Lower lobe of right lung (tissue), 2 donors: ENCODE measurements at regions not wholly inside any gene's neighbourhood (a gene's known extent, or its start where the extent isn't known, plus 50 kb on each side); places are given as distances from the start of the nearest gene placed in this dataset.
A peak's percentile ranks its signal among the peaks of the same experiment; 100 is the strongest.

Experiments
- ATAC-seq, 2 donors: fragments of 200-7000 bp; cut with Tn5 transposase; one replicate each; pipeline ENCODE4 v1.9.1; 2020 to 2022; ENCODE audit warnings: mild to moderate bottlenecking in 2 of 2, moderate library complexity in 2 of 2
- DNase-seq: peaks from one replicate; pipeline ENCODE4 v3.0.0-alpha.2; 2020
- H3K27ac ChIP-seq: fragments of 200-600 bp; one replicate; pipeline ENCODE4 v1.8.0; 2022
- H3K27me3 ChIP-seq: fragments of 200-600 bp; one replicate; pipeline ENCODE4 v1.8.0; 2022; ENCODE audit warnings: low read depth
- H3K36me3 ChIP-seq: fragments of 200-600 bp; one replicate; pipeline ENCODE4 v1.8.0; 2022; ENCODE audit warnings: mild to moderate bottlenecking
- H3K4me1 ChIP-seq: fragments of 200-600 bp; one replicate; pipeline ENCODE4 v1.8.0; 2022
- H3K4me3 ChIP-seq: fragments of 200-600 bp; one replicate; pipeline ENCODE4 v1.8.0; 2022; ENCODE audit warnings: mild to moderate bottlenecking
- H3K9me3 ChIP-seq: fragments of 200-600 bp; one replicate; pipeline ENCODE4 v1.8.0; 2022
- intact Hi-C: fragments of 100-400 bp; cut with DNase I; formaldehyde crosslinking; loops from one replicate; pipeline ENCODE4 v1.11.0; 2022
- TF ChIP-seq, protein P1 (sequence below): fragments of 200-600 bp; IDR thresholded peaks from one replicate; pipeline ENCODE4 v1.8.0; 2022; ENCODE audit warnings: antibody characterized with exemption, mild to moderate bottlenecking
- donor health status: DM: no; HTN: yes; CAD: no; lungs with severe emphysema.

- Histone ChIP-seq H3K27ac (no peak overlapping the region), H3K4me1 (peaks cover 30% of the 10 kb centered on the region), H3K36me3 (no peaks in the 10 kb centered on the region), H3K4me3 (no peak overlapping the region), H3K9me3 (no peaks in the 10 kb centered on the region), H3K27me3 (no peaks in the 10 kb centered on the region)
- ATAC-seq (no peak), DNase-seq (no peak)
- TF ChIP-seq, protein P1, sequence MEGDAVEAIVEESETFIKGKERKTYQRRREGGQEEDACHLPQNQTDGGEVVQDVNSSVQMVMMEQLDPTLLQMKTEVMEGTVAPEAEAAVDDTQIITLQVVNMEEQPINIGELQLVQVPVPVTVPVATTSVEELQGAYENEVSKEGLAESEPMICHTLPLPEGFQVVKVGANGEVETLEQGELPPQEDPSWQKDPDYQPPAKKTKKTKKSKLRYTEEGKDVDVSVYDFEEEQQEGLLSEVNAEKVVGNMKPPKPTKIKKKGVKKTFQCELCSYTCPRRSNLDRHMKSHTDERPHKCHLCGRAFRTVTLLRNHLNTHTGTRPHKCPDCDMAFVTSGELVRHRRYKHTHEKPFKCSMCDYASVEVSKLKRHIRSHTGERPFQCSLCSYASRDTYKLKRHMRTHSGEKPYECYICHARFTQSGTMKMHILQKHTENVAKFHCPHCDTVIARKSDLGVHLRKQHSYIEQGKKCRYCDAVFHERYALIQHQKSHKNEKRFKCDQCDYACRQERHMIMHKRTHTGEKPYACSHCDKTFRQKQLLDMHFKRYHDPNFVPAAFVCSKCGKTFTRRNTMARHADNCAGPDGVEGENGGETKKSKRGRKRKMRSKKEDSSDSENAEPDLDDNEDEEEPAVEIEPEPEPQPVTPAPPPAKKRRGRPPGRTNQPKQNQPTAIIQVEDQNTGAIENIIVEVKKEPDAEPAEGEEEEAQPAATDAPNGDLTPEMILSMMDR: no peak
- intact Hi-C loops: no loop called here
Measured at GRCh38 chr5:56569076-56569475, 246.3 kb upstream of the MAP3K1 start.

GRCh38 chr5:56567278-56567677, 248.1 kb upstream of the MAP3K1 start:
- Histone ChIP-seq H3K4me3 (no peak overlapping the region), H3K27ac (no peak overlapping the region), H3K27me3 (no peaks in the 10 kb centered on the region), H3K9me3 (no peaks in the 10 kb centered on the region), H3K36me3 (no peaks in the 10 kb centered on the region), H3K4me1 (peaks cover 30% of the 10 kb centered on the region)
- TF ChIP-seq, protein P1: no peak
- ATAC-seq (no peak), DNase-seq (no peak)
- intact Hi-C loops: no loop called here

- Histone ChIP-seq H3K9me3 (no peaks in the 10 kb centered on the region), H3K27me3 (no peaks in the 10 kb centered on the region), H3K4me3 (no peak overlapping the region), H3K36me3 (no peaks in the 10 kb centered on the region), H3K4me1 (peaks cover 30% of the 10 kb centered on the region), H3K27ac (no peak overlapping the region)
- TF ChIP-seq, protein P1: no peak
- DNase-seq (no peak), ATAC-seq (no peak)
- intact Hi-C loops: no loop called here
Measured at GRCh38 chr5:56566374-56567249, 248.7 kb upstream of the MAP3K1 start.

DNA sequence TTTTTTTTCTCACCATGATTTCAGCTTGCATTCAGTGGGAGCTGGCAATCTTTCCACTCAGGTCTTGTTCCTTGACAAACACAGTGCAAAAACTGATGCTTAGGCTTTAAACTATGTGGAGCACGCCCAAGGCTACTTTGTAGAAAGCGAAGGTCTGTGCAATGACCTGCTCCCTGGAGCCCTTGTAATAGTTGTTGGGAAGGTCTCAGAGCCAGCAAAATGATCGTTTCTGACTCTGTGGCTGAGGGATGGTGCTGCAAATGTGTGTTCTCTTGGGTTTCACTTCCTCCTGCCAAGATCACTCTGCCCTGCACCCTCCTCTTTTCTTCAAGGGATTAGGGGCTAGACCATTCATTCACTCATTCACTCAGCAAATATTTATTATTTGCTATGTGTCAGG, 249.7 kb upstream of the MAP3K1 start:
- H3K4me3 ChIP-seq: no peak overlapping the region
- no peaks in the 10 kb centered on the region for H3K27me3 ChIP-seq
- H3K9me3 ChIP-seq: no peaks in the 10 kb centered on the region
- DNase-seq (no peak), ATAC-seq (peak; percentile 69 to 71)
- TF ChIP-seq, protein P1: no peak
- peaks cover 30% of the 10 kb centered on the region for H3K4me1 ChIP-seq
- H3K27ac ChIP-seq: no peak overlapping the region
- intact Hi-C loops: no loop called here
- no peaks in the 10 kb centered on the region for H3K36me3 ChIP-seq

DNA sequence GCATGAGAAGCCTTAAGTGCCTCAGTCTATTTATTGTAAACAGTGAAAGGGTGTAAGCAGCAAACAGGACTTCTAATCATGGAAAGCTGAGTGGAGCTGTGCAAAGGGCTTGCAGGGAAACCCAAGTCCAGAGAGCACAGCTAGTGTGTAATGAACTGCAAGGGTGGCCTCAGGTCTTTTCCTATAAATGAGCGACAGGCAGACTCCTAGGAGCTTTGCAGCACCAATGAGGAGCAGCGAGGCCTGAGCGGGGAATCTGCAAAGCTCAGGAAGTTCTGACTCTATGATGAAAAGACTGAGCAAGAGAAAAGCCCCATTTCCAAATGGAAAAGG, 250.1 kb upstream of the MAP3K1 start:
- ATAC-seq (no peak), DNase-seq (no peak)
- Histone ChIP-seq H3K27me3 (no peaks in the 10 kb centered on the region), H3K27ac (no peak overlapping the region), H3K36me3 (no peaks in the 10 kb centered on the region), H3K4me1 (peaks cover 29% of the 10 kb centered on the region), H3K9me3 (no peaks in the 10 kb centered on the region), H3K4me3 (no peak overlapping the region)
- intact Hi-C loops: no loop called here
- TF ChIP-seq, protein P1: no peak
